Mucosa of stomach (tissue), 1 donor: ENCODE measurements at regions not wholly inside any gene's neighbourhood (a gene's known extent, or its start where the extent isn't known, plus 50 kb on each side); places are given as distances from the start of the nearest gene placed in this dataset.

Source experiments
- H3K27me3 ChIP-seq: one replicate; pipeline ENCODE4 v1.7.0; 2013; ENCODE audit warnings: mild to moderate bottlenecking, low read length; ENCODE audit not compliant: control insufficient read depth, insufficient read depth
- H3K36me3 ChIP-seq: one replicate; pipeline ENCODE4 v1.7.0; 2013; ENCODE audit warnings: low read length; ENCODE audit not compliant: control insufficient read depth, insufficient read depth
- H3K4me1 ChIP-seq: one replicate; pipeline ENCODE4 v1.7.0; 2013; ENCODE audit warnings: mild to moderate bottlenecking, low read length; ENCODE audit not compliant: control insufficient read depth, insufficient read depth
- H3K4me3 ChIP-seq: one replicate; pipeline ENCODE4 v1.7.0; 2013; ENCODE audit warnings: low read length
- H3K9ac ChIP-seq: one replicate; pipeline ENCODE4 v1.7.0; 2013; ENCODE audit warnings: mild to moderate bottlenecking, low read length, moderate library complexity
- H3K9me3 ChIP-seq: one replicate; pipeline ENCODE4 v1.7.0; 2013; ENCODE audit warnings: mild to moderate bottlenecking, low read length, moderate library complexity; ENCODE audit not compliant: control insufficient read depth
- donor health status: Pancreatic carcinoma.

GRCh38 chr11:130624971-130625544, 176.6 kb downstream of the ADAMTS15 start:
- H3K4me3 ChIP-seq = no peak overlapping the region
- no peaks in the 10 kb centered on the region for H3K36me3 ChIP-seq
- H3K4me1 ChIP-seq = no peaks in the 10 kb centered on the region

GRCh38 chr11:130625578-130626306, 177.3 kb downstream of the ADAMTS15 start:
- H3K27me3 ChIP-seq = no peaks in the 10 kb centered on the region
- H3K9me3 ChIP-seq = no peaks in the 10 kb centered on the region
- no peaks in the 10 kb centered on the region for H3K36me3 ChIP-seq
- no peak overlapping the region for H3K9ac ChIP-seq
- H3K4me3 ChIP-seq = no peak overlapping the region
- H3K4me1 ChIP-seq = no peaks in the 10 kb centered on the region

More at GRCh38 chr11:130624971-130625544, 176.6 kb downstream of the ADAMTS15 start:
- Histone ChIP-seq H3K9me3 (no peaks in the 10 kb centered on the region), H3K27me3 (no peaks in the 10 kb centered on the region), H3K9ac (no peak overlapping the region)

- no peak overlapping the region for H3K9ac ChIP-seq
- H3K4me3 ChIP-seq = no peak overlapping the region
- no peaks in the 10 kb centered on the region for H3K27me3 ChIP-seq
- H3K9me3 ChIP-seq = no peaks in the 10 kb centered on the region
- H3K36me3 ChIP-seq = no peaks in the 10 kb centered on the region
- H3K4me1 ChIP-seq = no peaks in the 10 kb centered on the region
Measured at GRCh38 chr11:130629039-130629438, 180.6 kb downstream of the ADAMTS15 start.

- Histone ChIP-seq H3K9ac (no peak overlapping the region), H3K4me1 (no peaks in the 10 kb centered on the region), H3K9me3 (no peaks in the 10 kb centered on the region), H3K4me3 (no peak overlapping the region), H3K27me3 (no peaks in the 10 kb centered on the region), H3K36me3 (no peaks in the 10 kb centered on the region)
Measured at GRCh38 chr11:130631119-130631518, 182.7 kb downstream of the ADAMTS15 start.

GRCh38 chr11:130633466-130633865, 185.0 kb downstream of the ADAMTS15 start:
- Histone ChIP-seq H3K27me3 (no peaks in the 10 kb centered on the region), H3K4me3 (no peak overlapping the region), H3K9me3 (no peaks in the 10 kb centered on the region), H3K4me1 (peaks cover 8% of the 10 kb centered on the region), H3K36me3 (no peaks in the 10 kb centered on the region), H3K9ac (no peak overlapping the region)

GRCh38 chr11:130634186-130634585, 185.7 kb downstream of the ADAMTS15 start:
- H3K4me1 ChIP-seq = peaks cover 8% of the 10 kb centered on the region
- no peak overlapping the region for H3K9ac ChIP-seq
- no peaks in the 10 kb centered on the region for H3K9me3 ChIP-seq
- no peak overlapping the region for H3K4me3 ChIP-seq
- no peaks in the 10 kb centered on the region for H3K27me3 ChIP-seq
- no peaks in the 10 kb centered on the region for H3K36me3 ChIP-seq

- peaks cover 8% of the 10 kb centered on the region for H3K4me1 ChIP-seq
- no peaks in the 10 kb centered on the region for H3K27me3 ChIP-seq
- H3K9me3 ChIP-seq = no peaks in the 10 kb centered on the region
- no peak overlapping the region for H3K9ac ChIP-seq
- no peaks in the 10 kb centered on the region for H3K36me3 ChIP-seq
- no peak overlapping the region for H3K4me3 ChIP-seq
Measured at GRCh38 chr11:130634961-130635473, 186.6 kb downstream of the ADAMTS15 start.

- no peak overlapping the region for H3K4me3 ChIP-seq
- no peaks in the 10 kb centered on the region for H3K36me3 ChIP-seq
- H3K9ac ChIP-seq = no peak overlapping the region
- no peaks in the 10 kb centered on the region for H3K27me3 ChIP-seq
- peaks cover 8% of the 10 kb centered on the region for H3K4me1 ChIP-seq
- no peaks in the 10 kb centered on the region for H3K9me3 ChIP-seq
Measured at GRCh38 chr11:130635937-130636630, 187.6 kb downstream of the ADAMTS15 start.

GRCh38 chr11:130636722-130637464, 188.4 kb downstream of the ADAMTS15 start:
- H3K9me3 ChIP-seq = no peaks in the 10 kb centered on the region
- H3K9ac ChIP-seq = no peak overlapping the region
- no peaks in the 10 kb centered on the region for H3K36me3 ChIP-seq
- H3K4me1 ChIP-seq = peaks cover 8% of the 10 kb centered on the region
- no peaks in the 10 kb centered on the region for H3K27me3 ChIP-seq
- no peak overlapping the region for H3K4me3 ChIP-seq

- Histone ChIP-seq H3K9ac (no peak overlapping the region), H3K4me3 (no peak overlapping the region), H3K27me3 (no peaks in the 10 kb centered on the region), H3K4me1 (peaks cover 8% of the 10 kb centered on the region), H3K9me3 (no peaks in the 10 kb centered on the region), H3K36me3 (no peaks in the 10 kb centered on the region)
Measured at GRCh38 chr11:130637566-130637965, 189.1 kb downstream of the ADAMTS15 start.

GRCh38 chr11:130638033-130638432, 189.6 kb downstream of the ADAMTS15 start:
- H3K4me3 ChIP-seq = no peak overlapping the region
- H3K36me3 ChIP-seq = no peaks in the 10 kb centered on the region
- H3K27me3 ChIP-seq = no peaks in the 10 kb centered on the region
- H3K9ac ChIP-seq = no peak overlapping the region
- no peaks in the 10 kb centered on the region for H3K9me3 ChIP-seq
- H3K4me1 ChIP-seq = peaks cover 8% of the 10 kb centered on the region
